ENCODE measurements at regions not wholly inside any gene's neighbourhood (a gene's known extent, or its start where the extent isn't known, plus 50 kb on each side); places are given as distances from the start of the nearest gene placed in this dataset.

- TF ChIP-seq, protein P1, sequence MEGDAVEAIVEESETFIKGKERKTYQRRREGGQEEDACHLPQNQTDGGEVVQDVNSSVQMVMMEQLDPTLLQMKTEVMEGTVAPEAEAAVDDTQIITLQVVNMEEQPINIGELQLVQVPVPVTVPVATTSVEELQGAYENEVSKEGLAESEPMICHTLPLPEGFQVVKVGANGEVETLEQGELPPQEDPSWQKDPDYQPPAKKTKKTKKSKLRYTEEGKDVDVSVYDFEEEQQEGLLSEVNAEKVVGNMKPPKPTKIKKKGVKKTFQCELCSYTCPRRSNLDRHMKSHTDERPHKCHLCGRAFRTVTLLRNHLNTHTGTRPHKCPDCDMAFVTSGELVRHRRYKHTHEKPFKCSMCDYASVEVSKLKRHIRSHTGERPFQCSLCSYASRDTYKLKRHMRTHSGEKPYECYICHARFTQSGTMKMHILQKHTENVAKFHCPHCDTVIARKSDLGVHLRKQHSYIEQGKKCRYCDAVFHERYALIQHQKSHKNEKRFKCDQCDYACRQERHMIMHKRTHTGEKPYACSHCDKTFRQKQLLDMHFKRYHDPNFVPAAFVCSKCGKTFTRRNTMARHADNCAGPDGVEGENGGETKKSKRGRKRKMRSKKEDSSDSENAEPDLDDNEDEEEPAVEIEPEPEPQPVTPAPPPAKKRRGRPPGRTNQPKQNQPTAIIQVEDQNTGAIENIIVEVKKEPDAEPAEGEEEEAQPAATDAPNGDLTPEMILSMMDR (IDR thresholded peaks at IDR 0.05) = no peak
- no peak for TF ChIP-seq POLR2A (IDR thresholded peaks at IDR 0.05)
Measured at GRCh38 chr9:31248156-31248555, 1136.3 kb upstream of the ACO1 start.

Measured in thyroid gland (tissue), 4 donors.